ENCODE measurements at regions not wholly inside any gene's neighbourhood (a gene's known extent, or its start where the extent isn't known, plus 50 kb on each side); places are given as distances from the start of the nearest gene placed in this dataset.
A peak's percentile ranks its signal among the peaks of the same experiment; 100 is the strongest.

DNA sequence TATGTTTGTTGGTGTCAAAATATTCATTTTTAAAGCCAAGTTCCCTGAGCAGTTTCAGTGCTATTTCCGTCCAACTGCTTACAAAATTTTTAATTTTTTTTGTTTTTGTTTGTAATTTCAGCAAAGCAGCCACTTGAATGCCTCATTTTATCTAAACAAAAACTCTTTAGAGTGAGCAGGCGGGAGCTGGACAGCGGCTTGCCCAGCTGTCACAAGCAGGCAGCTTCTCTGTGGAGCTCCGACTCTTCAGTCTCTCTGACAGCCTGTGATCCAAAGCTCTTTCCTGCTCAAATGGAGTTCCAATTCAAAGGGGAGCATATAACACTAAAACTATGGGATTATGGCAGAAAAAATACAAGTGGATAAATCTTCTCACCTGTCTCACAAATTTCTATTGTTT lies 618.3 kb upstream of the PCDH20 start:
- ChIA-PET CTCF (ENCODE audit: low intra/inter-chr PET ratio, low total read pairs) (no interaction called here), POLR2A (no interaction called here)
- no peaks in the 10 kb centered on the region for H3K27me3 ChIP-seq (ENCODE audit: control insufficient read depth in 1 of 2, insufficient read depth in 2 of 2, low read length in 2 of 2)
- FAIRE-seq = no peak
- H3K9me3 ChIP-seq (ENCODE audit: low read length) = no peaks in the 10 kb centered on the region
- no peak overlapping the region for H3K4me3 ChIP-seq (replicated peaks in 1 of 3; ENCODE audit: insufficient read depth in 1 of 3, low read depth in 2 of 3, low read length in 3 of 3)
- no peak for DNase-seq (ENCODE audit: low spot score)
- no peaks in the 10 kb centered on the region for H3K36me3 ChIP-seq (replicated peaks in 1 of 2; ENCODE audit: control insufficient read depth in 1 of 2, insufficient read depth in 2 of 2, low read length in 2 of 2)
- TF ChIP-seq JARID2 (CRISPR knock-in tag; IDR thresholded peaks at IDR 0.05; ENCODE audit: insufficient replicate concordance) (no peak), SNRNP70 (IDR thresholded peaks at IDR 0.05; ENCODE audit: low read depth, low read length) (no peak), DNMT3B (CRISPR knock-in tag; conservative IDR thresholded peaks at IDR 0.05) (no peak), ZNF224 (CRISPR knock-in tag; IDR thresholded peaks at IDR 0.05) (no peak), ZNF329 (CRISPR knock-in tag; IDR thresholded peaks at IDR 0.05; ENCODE audit: low read depth) (no peak), HNF4A (CRISPR knock-in tag; IDR thresholded peaks at IDR 0.05) (no peak)
- TF ChIP-seq, protein P1, sequence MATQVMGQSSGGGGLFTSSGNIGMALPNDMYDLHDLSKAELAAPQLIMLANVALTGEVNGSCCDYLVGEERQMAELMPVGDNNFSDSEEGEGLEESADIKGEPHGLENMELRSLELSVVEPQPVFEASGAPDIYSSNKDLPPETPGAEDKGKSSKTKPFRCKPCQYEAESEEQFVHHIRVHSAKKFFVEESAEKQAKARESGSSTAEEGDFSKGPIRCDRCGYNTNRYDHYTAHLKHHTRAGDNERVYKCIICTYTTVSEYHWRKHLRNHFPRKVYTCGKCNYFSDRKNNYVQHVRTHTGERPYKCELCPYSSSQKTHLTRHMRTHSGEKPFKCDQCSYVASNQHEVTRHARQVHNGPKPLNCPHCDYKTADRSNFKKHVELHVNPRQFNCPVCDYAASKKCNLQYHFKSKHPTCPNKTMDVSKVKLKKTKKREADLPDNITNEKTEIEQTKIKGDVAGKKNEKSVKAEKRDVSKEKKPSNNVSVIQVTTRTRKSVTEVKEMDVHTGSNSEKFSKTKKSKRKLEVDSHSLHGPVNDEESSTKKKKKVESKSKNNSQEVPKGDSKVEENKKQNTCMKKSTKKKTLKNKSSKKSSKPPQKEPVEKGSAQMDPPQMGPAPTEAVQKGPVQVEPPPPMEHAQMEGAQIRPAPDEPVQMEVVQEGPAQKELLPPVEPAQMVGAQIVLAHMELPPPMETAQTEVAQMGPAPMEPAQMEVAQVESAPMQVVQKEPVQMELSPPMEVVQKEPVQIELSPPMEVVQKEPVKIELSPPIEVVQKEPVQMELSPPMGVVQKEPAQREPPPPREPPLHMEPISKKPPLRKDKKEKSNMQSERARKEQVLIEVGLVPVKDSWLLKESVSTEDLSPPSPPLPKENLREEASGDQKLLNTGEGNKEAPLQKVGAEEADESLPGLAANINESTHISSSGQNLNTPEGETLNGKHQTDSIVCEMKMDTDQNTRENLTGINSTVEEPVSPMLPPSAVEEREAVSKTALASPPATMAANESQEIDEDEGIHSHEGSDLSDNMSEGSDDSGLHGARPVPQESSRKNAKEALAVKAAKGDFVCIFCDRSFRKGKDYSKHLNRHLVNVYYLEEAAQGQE (IDR thresholded peaks at IDR 0.05; ENCODE audit: borderline replicate concordance in 1 of 2, low read depth in 1 of 2, low read length in 2 of 2) = 0 out of 4 replicates have a peak, but pooled peaks of 1 of the 2 experiments have one; percentile 17
- intact Hi-C loops (cut with micrococcal nuclease; ENCODE audit: unreplicated experiment) = no loop called here
- BruUV-seq (replicated peaks) = no TSS peak
- ATAC-seq = no peak
- H3K4me2 ChIP-seq (ENCODE audit: low read depth, low read length) = no peak overlapping the region
- no peak overlapping the region for H3K27ac ChIP-seq (ENCODE audit: extremely low read length, insufficient read depth, low read length)
- no peaks in the 10 kb centered on the region for H3K79me2 ChIP-seq (ENCODE audit: insufficient read depth, low read length)
- in situ Hi-C loops (cut with HindIII; ENCODE audit: extremely low pct_ligation_motif_present, low pct_unique_long_range_greater_than_20kb) = no loop called here
- H4K20me1 ChIP-seq (ENCODE audit: insufficient read depth, low read length) = no peaks in the 10 kb centered on the region
- no peak overlapping the region for H2AFZ ChIP-seq (ENCODE audit: low read length)
- H3K4me1 ChIP-seq (ENCODE audit: insufficient read depth, low read length) = no peaks in the 10 kb centered on the region
- no peak overlapping the region for H3K9ac ChIP-seq (ENCODE audit: insufficient read depth, low read depth, low read length)
- 6% methylated on average over 4 of the region's 4 CpGs for WGBS (ENCODE audit: low lambda C conversion rate)
